ENCODE measurements at regions not wholly inside any gene's neighbourhood (a gene's known extent, or its start where the extent isn't known, plus 50 kb on each side); places are given as distances from the start of the nearest gene placed in this dataset.

DNA sequence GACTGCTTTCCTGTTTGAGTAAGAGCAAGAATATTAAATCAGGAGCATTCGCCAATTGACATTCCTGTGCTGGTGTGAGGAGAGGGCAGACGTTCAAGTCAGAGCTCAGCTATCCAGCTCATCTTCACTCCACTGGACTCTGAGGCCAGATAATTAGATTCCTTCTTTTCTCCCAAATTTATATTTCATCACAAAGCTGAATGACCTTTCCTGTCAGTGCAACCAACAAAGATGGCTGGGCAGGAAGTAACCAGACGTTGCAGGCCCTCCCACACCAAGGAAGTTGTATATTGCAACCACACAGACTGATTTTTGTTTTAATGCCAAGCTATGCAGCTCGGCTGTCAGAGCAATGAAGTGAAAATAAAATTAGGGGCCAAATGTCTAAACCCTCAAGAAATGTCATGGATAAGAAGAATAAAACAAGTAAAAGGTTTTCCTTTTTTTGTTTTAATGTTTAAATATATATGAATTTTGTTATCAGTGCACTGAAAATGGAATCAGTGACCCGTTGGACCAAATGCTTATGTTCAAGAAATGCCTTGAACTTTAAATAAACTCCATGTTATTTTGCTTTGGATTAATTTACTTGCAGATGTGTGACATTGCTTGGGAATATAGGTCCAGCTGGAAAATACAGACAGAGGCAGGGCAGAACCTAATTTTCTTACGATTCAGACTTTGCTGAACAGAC, 578.9 kb upstream of the FAT1 start:
- DNase-seq (ENCODE audit: low read depth in 2 of 3, low spot score in 1 of 3) = no peak

DNA sequence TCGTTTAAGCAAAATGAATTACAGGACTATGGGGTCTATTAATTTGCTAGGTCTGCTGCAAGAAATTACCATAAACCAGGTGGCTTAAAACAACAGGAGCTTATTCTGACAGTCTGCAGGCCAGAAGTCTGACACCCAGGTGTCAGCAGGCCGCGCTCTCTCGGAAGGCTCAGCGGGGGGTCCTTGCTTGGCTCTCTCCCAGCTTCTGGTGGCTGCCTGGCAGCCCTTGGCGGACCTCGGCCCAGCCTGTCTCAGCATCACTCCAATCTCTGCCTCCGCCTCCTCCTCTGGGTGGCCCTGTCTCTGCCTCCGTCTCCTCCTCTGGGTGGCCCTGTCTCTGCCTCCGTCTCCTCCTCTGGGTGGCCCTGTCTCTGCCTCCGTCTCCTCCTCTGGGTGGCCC, 580.5 kb upstream of the FAT1 start:
- DNase-seq (ENCODE audit: low read depth in 2 of 3, low spot score in 1 of 3) = no peak

DNA sequence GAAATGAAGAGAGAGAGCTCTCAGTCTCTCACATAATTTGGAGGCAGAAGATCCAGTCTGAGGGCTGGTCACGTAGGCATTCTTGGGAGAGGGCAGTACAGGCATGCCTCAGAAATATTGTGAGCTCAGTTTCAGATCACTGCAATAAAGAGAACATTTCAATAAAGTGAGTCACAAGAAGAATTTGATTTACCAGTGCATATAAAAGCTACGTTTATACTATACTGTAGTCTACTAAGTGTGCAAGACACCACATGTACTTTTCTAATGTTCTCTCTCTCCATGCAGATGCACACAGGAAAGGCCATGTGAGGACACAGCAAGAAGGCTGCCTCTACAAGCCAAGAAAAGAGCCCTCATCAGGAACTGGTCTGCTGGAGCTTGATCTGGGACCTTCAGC, 583.5 kb upstream of the FAT1 start:
- DNase-seq (ENCODE audit: low read depth in 2 of 3, low spot score in 1 of 3) = no peak

DNA sequence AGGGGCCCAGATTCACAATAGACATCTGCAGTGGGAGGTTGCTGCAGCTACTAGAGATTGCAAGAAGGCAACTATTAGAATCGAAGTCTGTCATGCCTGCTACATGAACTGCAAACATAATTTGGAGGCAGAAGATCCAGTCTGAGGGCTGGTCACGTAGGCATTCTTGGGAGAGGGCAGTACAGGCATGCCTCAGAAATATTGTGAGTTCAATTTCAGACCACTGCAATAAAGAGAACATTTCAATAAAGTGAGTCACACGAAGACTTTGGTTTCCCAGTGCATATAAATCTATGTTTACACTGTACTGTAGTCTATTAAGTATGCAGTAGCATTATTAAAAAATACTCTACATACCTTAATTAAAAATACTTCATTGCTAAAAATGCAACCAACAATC, 585.8 kb upstream of the FAT1 start:
- DNase-seq (ENCODE audit: low read depth in 2 of 3, low spot score in 1 of 3) = no peak

DNA sequence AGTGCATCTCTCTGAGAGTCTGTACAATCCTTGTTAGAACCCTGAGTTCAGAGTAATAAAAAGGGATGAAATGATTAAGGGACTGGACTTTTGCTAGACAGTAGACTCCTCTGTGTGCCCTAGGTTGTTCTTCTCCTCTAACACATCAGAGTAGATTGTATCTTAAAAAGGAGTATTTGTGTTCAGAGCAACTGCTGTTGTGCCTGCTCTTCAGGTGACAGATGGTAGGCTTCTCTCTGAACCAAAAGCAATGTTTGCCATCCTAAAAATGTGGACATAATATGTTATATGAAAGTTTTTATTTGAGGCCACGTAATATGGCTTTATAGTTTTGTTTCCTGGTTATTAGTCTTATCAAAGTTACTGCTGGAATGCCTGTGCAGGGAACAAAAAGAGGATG, 588.6 kb upstream of the FAT1 start:
- no peak for DNase-seq (ENCODE audit: low read depth in 2 of 3, low spot score in 1 of 3)

DNA sequence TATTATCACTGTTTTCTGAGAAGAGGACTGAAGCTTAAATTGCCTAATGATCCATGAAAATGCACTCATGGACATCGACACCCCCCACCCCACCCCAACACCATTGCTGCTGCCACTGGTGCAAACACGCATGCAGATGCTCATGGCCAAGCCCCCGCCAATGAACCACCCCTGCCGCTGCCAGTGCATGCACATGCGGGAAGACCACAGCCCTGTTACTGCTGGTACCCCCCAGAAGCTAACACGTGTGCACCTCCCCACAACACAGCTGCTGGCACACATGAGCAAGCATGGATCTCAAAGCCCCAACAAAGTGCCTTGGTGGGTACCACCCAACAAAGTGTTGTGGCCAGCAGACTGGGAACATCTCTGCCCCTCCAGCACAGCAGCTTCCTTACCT, 594.1 kb upstream of the FAT1 start:
- no peak for DNase-seq (ENCODE audit: low read depth in 2 of 3, low spot score in 1 of 3)

GRCh38 chr4:187321711-187322110, 598.1 kb upstream of the FAT1 start:
- no peak for DNase-seq (ENCODE audit: low read depth in 2 of 3, low spot score in 1 of 3)

DNA sequence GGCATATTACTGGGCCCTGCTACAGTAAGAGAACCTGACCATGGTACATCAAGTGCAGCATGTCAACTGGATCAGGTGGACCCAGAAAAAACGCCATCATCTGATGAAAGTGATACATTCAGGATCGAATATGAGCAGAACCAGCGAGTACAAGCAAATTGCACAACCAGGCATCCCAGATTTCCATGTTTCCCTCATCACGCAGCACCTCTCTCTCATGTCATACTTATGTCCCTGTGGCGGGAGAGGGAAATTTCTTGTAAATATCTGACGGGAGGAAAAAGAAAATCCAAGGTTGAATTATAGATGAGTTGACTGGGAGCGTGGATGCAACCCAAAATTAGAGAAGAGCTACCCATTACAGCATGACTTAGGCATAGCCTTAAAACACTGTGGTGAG, 608.5 kb upstream of the FAT1 start:
- DNase-seq (ENCODE audit: low read depth in 2 of 3, low spot score in 1 of 3) = no peak

GRCh38 chr4:187333151-187333550, 609.5 kb upstream of the FAT1 start:
- no peak for DNase-seq (ENCODE audit: low read depth in 2 of 3, low spot score in 1 of 3)

- no peak for DNase-seq (ENCODE audit: low read depth in 2 of 3, low spot score in 1 of 3)
Observed at GRCh38 chr4:187335339-187335738, 611.7 kb upstream of the FAT1 start.

DNA sequence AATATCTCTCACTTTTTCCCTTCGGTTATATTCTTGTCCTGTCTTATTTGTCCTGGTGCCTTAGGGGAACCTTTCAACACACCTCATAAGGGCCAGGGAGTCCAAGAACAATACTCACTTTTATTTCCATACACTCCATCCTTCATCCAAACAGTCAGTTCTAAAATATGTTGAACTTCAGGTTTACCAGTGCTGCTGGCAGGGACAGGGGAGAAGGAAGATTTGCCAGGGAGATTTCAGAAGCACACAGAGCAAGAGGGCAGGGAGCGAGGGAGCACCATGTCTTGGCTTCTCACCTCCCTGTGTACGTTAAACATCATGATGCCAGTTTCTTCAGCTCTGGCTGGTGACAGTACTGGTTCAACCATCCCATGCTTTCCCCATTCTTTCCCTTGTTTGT, 631.1 kb upstream of the FAT1 start:
- no peak for DNase-seq (ENCODE audit: low read depth in 2 of 3, low spot score in 1 of 3)

- no peak for DNase-seq (ENCODE audit: low read depth in 2 of 3, low spot score in 1 of 3)
Observed at GRCh38 chr4:187357045-187357643, 633.5 kb upstream of the FAT1 start.

DNA sequence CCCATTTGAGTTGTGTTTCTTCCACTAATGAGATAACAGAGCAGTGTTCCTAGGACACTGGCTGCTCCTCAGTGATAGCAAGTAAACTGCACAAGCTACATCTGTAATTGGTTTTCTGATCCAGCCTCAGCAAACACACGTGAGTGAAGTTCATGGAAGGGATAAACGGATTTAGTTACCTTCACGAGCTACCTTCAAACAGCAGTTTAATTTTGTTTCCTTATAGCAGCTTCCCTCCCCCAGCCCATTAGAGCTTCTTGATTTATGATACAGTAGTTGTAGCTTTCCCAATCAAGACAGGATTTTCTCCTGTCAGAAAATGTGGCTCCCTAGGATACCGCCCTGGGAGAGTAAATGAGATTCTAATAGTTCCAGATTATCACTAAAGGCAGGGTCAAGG, 634.2 kb upstream of the FAT1 start:
- DNase-seq (ENCODE audit: low read depth in 2 of 3, low spot score in 1 of 3) = no peak

DNA sequence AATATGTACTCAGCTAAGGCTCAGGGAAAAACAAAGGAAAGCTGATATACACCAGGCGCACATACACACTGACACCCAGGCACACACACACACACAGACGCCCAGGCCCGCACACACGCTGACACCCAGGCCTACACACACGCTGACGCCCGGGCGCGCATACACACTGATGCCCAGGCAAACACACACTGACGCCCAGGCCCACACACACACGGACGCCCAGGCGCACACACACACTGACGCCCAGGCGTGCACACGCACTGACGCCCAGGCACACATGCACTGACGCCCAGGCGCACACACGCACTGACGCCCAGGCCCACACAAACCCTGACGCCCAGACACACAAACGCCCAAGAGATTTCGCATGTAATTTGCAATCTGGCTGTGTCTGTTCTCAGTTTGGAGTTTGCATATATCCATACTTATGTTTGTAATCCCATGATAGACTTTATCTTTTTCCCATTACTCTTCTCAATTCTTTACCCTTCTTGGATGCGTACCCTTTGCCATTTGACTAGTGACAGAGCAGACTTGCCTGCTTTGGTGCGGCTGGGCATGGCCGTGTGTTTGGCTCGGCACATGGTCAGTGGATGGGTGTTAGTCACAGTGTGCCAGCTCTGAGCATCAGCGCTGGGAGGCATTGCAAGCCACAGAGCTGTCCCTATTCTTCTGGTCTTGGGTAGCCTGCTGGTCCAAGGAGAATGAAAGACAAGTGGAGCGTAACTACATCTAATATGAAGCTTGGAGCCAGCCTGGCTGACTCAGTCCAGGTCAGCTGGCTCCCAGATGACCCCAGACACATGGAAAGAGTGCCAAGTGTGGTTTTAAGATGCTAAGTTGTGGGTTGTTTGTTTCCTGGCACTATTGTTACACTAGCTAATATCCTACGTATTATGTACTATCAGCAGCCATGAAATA, 632.4 kb upstream of the ZFP42 start:
- DNase-seq (ENCODE audit: low read depth in 2 of 3, low spot score in 1 of 3) = no peak

DNA sequence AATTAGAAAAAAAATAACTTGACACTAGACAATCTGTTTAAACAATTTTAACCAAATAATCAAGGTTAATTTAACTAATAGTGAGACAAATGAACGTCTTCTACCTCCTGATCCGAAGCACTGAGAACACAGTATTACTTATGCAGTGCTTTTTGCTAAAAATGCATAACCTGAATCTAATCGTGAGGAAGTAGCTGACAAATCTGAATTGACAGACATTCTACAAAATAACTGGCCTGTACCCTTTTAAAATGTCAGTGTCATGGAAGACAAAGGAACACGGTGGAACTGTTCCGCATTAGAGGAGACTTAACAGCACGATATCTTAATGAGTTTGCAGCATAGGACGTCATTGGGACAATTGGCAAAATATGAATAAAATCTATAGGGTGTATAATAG, 631.2 kb upstream of the ZFP42 start:
- no peak for DNase-seq (ENCODE audit: low read depth in 2 of 3, low spot score in 1 of 3)

DNA sequence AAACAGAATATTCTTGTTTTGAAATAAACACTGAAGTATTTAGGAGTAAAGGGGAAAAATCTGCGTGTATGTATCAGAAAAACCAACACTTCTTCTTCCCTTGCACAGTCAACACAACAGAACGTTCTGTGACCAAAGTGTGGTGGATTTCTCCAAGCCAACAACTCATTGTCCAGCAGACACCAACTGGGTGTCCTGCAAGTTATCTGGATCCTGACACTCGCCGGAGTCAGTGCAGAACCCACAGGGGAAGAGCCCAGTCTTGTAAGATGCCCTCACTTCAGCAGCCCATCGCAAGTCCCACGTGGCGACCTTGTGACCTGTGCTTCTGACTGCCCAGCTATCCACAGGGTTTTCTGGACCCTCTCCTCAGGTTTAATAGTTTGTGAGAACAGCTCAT, 630.7 kb upstream of the ZFP42 start:
- no peak for DNase-seq (ENCODE audit: low read depth in 2 of 3, low spot score in 1 of 3)

- DNase-seq (ENCODE audit: low read depth in 2 of 3, low spot score in 1 of 3) = no peak
Observed at GRCh38 chr4:187366530-187366929, 629.0 kb upstream of the ZFP42 start.

DNA sequence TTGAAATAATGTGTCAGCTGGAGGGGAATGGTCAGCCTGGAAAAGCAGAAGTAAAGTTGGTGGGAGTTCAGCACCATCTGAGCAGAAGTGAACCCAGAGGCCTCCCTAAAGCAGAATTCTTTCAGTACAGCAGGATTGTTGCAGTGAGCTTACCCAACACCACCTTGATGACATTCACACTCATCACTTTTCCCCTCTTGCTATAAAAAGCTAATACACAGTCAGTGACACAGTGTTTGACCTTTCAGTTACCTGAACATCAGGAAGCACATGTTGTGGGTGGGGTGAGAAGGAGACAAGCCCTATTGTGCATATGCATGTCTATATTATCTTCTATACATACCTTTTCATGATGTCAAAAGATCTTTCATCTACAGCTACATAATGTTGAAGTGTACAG, 624.7 kb upstream of the ZFP42 start:
- no peak for DNase-seq (ENCODE audit: low read depth in 2 of 3, low spot score in 1 of 3)

GRCh38 chr4:187378441-187378840, 617.1 kb upstream of the ZFP42 start:
- DNase-seq (ENCODE audit: low read depth in 2 of 3, low spot score in 1 of 3) = no peak

DNA sequence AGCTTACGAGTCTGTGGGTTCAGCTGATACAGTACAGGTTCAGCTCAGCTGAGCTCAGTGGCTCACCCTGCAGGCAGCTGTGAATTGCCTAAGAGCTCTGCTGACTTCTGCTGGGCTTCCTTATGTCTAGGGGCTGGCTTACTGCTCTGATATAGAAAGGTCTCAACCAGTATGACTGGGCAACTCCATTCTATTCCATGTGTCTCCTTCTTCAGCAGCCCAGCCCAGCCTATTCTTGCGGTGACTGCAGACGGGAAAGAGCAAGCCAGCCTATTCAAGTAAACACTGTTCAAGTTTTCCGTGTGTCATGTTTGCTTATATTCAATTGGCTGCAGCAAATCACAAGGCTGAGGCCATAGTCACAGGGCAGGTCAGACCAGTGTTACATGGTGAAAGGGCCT, 615.4 kb upstream of the ZFP42 start:
- DNase-seq (ENCODE audit: low read depth in 2 of 3, low spot score in 1 of 3) = no peak

- DNase-seq (ENCODE audit: low read depth in 2 of 3, low spot score in 1 of 3) = no peak
Observed at GRCh38 chr4:187383181-187383580, 612.4 kb upstream of the ZFP42 start.

- DNase-seq (ENCODE audit: low read depth in 2 of 3, low spot score in 1 of 3) = no peak
Observed at GRCh38 chr4:187387739-187388138, 607.8 kb upstream of the ZFP42 start.
